ENCODE measurements at regions not wholly inside any gene's neighbourhood (a gene's known extent, or its start where the extent isn't known, plus 50 kb on each side); places are given as distances from the start of the nearest gene placed in this dataset.

DNA sequence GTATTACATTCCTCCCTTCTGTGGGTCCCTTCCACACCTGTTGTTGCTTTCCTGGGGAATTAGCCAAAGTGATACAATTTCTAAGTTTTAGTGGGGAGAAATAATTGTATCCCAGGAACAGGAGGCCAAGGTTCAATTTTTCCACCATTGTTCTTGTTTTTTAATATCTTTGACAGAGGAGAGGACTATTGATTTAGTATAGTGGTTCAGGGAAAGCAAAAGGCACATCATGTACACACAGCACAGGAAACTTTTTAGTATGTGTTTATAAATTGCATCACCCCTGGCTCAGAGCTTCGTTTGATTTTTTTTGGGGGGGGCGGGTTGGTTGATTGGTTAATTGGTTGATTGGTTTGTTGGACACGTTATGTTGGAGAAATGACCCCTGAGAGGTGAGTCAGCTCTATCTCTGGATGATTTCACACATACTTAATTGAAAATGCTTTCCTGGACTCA lies 431.6 kb downstream of the PID1 start:
- no peak overlapping the region for H2AFZ ChIP-seq (ENCODE audit: insufficient read depth, low read length, poor library complexity)
- H3K36me3 ChIP-seq (ENCODE audit: control insufficient read depth in 1 of 2, insufficient read depth in 2 of 2, low read length in 2 of 2): no peaks in the 10 kb centered on the region
- H3K4me2 ChIP-seq (ENCODE audit: low read length): no peak overlapping the region
- no peak overlapping the region for H2BK12ac ChIP-seq (ENCODE audit: low read length)
- no peak overlapping the region for H2AK5ac ChIP-seq (ENCODE audit: low read length)
- H3K79me2 ChIP-seq (ENCODE audit: control insufficient read depth, insufficient read depth, low read length, poor library complexity): no peaks in the 10 kb centered on the region
- no peak overlapping the region for H4K12ac ChIP-seq (ENCODE audit: low read depth, low read length)
- no peak overlapping the region for H4K8ac ChIP-seq (ENCODE audit: low read depth, low read length)
- H3K9me3 ChIP-seq (ENCODE audit: insufficient read depth, low read depth, low read length): no peaks in the 10 kb centered on the region
- H3K4ac ChIP-seq (ENCODE audit: low read depth, low read length): no peak overlapping the region
- H3K9ac ChIP-seq (ENCODE audit: low read length): no peak overlapping the region
- no peak overlapping the region for H3K18ac ChIP-seq (ENCODE audit: low read length)
- H2BK120ac ChIP-seq (ENCODE audit: insufficient read depth, low read length, poor library complexity): no peak overlapping the region
- no peak overlapping the region for H4K91ac ChIP-seq (ENCODE audit: low read depth, low read length)
- H3K14ac ChIP-seq (ENCODE audit: low read length): no peak overlapping the region
- no peak for DNase-seq
- no peaks in the 10 kb centered on the region for H3K27me3 ChIP-seq (ENCODE audit: insufficient read depth, low read length)
- H3K4me1 ChIP-seq (ENCODE audit: control insufficient read depth in 1 of 2, insufficient read depth in 2 of 2, low read length in 2 of 2): no peaks in the 10 kb centered on the region
- no peak overlapping the region for H3K23ac ChIP-seq (ENCODE audit: low read length)
- H3K79me1 ChIP-seq (ENCODE audit: low read length): no peaks in the 10 kb centered on the region
- no peak overlapping the region for H2BK5ac ChIP-seq (ENCODE audit: low read depth, low read length, poor library complexity)
- no peak overlapping the region for H3K4me3 ChIP-seq (ENCODE audit: low read depth, low read length)
- 100% methylated on average over 2 of the region's 3 CpGs for WGBS (ENCODE audit: extremely low coverage, insufficient coverage, insufficient read length)
- no peak overlapping the region for H3K27ac ChIP-seq (ENCODE audit: low read depth, low read length)

DNA sequence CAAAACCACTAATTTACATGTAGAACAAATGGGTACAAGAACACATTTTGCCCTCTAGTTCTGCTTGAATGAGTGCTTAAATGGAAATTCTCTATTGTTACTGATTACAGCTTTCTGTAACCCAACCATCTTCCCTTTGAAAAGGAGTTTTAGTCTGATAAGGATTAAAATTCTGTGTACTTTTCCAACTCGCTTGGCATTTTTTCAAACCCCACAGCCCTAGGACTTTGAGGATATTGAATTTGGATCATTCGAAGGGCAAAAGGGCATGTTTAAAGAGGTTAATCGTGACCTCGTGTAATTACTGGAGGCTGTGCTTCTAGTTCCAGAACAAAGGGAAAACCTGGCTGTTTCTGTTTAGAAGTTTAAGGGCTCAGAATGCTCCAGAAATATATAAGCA lies 432.3 kb downstream of the PID1 start:
- no peaks in the 10 kb centered on the region for H3K79me1 ChIP-seq (ENCODE audit: low read length)
- H4K91ac ChIP-seq (ENCODE audit: low read depth, low read length): no peak overlapping the region
- no peak overlapping the region for H3K4ac ChIP-seq (ENCODE audit: low read depth, low read length)
- H3K4me3 ChIP-seq (ENCODE audit: low read depth, low read length): no peak overlapping the region
- H3K4me1 ChIP-seq (ENCODE audit: control insufficient read depth in 1 of 2, insufficient read depth in 2 of 2, low read length in 2 of 2): no peaks in the 10 kb centered on the region
- no peak overlapping the region for H2BK5ac ChIP-seq (ENCODE audit: low read depth, low read length, poor library complexity)
- no peak overlapping the region for H4K8ac ChIP-seq (ENCODE audit: low read depth, low read length)
- H3K36me3 ChIP-seq (ENCODE audit: control insufficient read depth in 1 of 2, insufficient read depth in 2 of 2, low read length in 2 of 2): no peaks in the 10 kb centered on the region
- no peak overlapping the region for H3K14ac ChIP-seq (ENCODE audit: low read length)
- H3K9ac ChIP-seq (ENCODE audit: low read length): no peak overlapping the region
- H2BK12ac ChIP-seq (ENCODE audit: low read length): no peak overlapping the region
- DNase-seq: no peak
- no CpG with 5 or more reads among the region's 4 CpGs for WGBS (ENCODE audit: extremely low coverage, insufficient coverage, insufficient read length)
- H3K27me3 ChIP-seq (ENCODE audit: insufficient read depth, low read length): no peaks in the 10 kb centered on the region
- no peak overlapping the region for H3K4me2 ChIP-seq (ENCODE audit: low read length)
- H3K9me3 ChIP-seq (ENCODE audit: insufficient read depth, low read depth, low read length): no peaks in the 10 kb centered on the region
- H2AK5ac ChIP-seq (ENCODE audit: low read length): no peak overlapping the region
- no peak overlapping the region for H3K18ac ChIP-seq (ENCODE audit: low read length)
- H3K27ac ChIP-seq (ENCODE audit: low read depth, low read length): no peak overlapping the region
- H4K12ac ChIP-seq (ENCODE audit: low read depth, low read length): no peak overlapping the region
- H3K23ac ChIP-seq (ENCODE audit: low read length): no peak overlapping the region
- H2BK120ac ChIP-seq (ENCODE audit: insufficient read depth, low read length, poor library complexity): no peak overlapping the region
- no peak overlapping the region for H2AFZ ChIP-seq (ENCODE audit: insufficient read depth, low read length, poor library complexity)
- H3K79me2 ChIP-seq (ENCODE audit: control insufficient read depth, insufficient read depth, low read length, poor library complexity): no peaks in the 10 kb centered on the region

DNA sequence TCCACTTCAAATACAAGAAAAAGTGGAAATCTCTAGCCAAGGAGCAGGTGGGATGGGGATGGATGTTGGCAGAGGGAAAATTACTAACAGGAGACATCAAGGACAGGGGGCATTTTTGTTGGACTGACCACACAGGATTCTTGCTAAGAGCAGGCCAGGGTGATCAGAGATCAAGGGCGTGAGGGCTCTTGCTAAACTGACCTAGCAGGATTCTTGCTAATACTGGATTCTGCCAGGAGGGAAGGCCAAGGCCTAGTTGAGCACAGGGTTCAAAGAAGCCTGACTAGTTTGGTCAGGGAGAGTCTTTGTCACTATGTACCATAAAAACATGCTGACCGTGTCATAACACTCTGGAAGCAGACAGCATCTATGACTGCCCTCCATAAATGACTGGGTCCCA lies 442.7 kb downstream of the PID1 start:
- H3K4ac ChIP-seq (ENCODE audit: low read depth, low read length): no peak overlapping the region
- H3K27ac ChIP-seq (ENCODE audit: low read depth, low read length): no peak overlapping the region
- H3K4me1 ChIP-seq (ENCODE audit: control insufficient read depth in 1 of 2, insufficient read depth in 2 of 2, low read length in 2 of 2): peaks cover 7 to 12% of the 10 kb centered on the region in 2 experiments
- no peak overlapping the region for H3K23ac ChIP-seq (ENCODE audit: low read length)
- H4K91ac ChIP-seq (ENCODE audit: low read depth, low read length): no peak overlapping the region
- no peaks in the 10 kb centered on the region for H3K27me3 ChIP-seq (ENCODE audit: insufficient read depth, low read length)
- H2AK5ac ChIP-seq (ENCODE audit: low read length): no peak overlapping the region
- no peak overlapping the region for H4K12ac ChIP-seq (ENCODE audit: low read depth, low read length)
- no peaks in the 10 kb centered on the region for H3K36me3 ChIP-seq (ENCODE audit: control insufficient read depth in 1 of 2, insufficient read depth in 2 of 2, low read length in 2 of 2)
- no peak overlapping the region for H2BK5ac ChIP-seq (ENCODE audit: low read depth, low read length, poor library complexity)
- no peak overlapping the region for H3K4me2 ChIP-seq (ENCODE audit: low read length)
- no peaks in the 10 kb centered on the region for H3K79me2 ChIP-seq (ENCODE audit: control insufficient read depth, insufficient read depth, low read length, poor library complexity)
- no peak overlapping the region for H3K14ac ChIP-seq (ENCODE audit: low read length)
- peaks cover 10% of the 10 kb centered on the region for H3K79me1 ChIP-seq (ENCODE audit: low read length)
- H3K9me3 ChIP-seq (ENCODE audit: insufficient read depth, low read depth, low read length): no peaks in the 10 kb centered on the region
- WGBS (ENCODE audit: extremely low coverage, insufficient coverage, insufficient read length): no CpG with 5 or more reads among the region's 2 CpGs
- DNase-seq: peak; percentile 90 to 91
- H2BK120ac ChIP-seq (ENCODE audit: insufficient read depth, low read length, poor library complexity): no peak overlapping the region
- no peak overlapping the region for H3K4me3 ChIP-seq (ENCODE audit: low read depth, low read length)
- no peak overlapping the region for H3K9ac ChIP-seq (ENCODE audit: low read length)
- H4K8ac ChIP-seq (ENCODE audit: low read depth, low read length): no peak overlapping the region
- H2BK12ac ChIP-seq (ENCODE audit: low read length): no peak overlapping the region
- no peak overlapping the region for H2AFZ ChIP-seq (ENCODE audit: insufficient read depth, low read length, poor library complexity)
- no peak overlapping the region for H3K18ac ChIP-seq (ENCODE audit: low read length)

DNA sequence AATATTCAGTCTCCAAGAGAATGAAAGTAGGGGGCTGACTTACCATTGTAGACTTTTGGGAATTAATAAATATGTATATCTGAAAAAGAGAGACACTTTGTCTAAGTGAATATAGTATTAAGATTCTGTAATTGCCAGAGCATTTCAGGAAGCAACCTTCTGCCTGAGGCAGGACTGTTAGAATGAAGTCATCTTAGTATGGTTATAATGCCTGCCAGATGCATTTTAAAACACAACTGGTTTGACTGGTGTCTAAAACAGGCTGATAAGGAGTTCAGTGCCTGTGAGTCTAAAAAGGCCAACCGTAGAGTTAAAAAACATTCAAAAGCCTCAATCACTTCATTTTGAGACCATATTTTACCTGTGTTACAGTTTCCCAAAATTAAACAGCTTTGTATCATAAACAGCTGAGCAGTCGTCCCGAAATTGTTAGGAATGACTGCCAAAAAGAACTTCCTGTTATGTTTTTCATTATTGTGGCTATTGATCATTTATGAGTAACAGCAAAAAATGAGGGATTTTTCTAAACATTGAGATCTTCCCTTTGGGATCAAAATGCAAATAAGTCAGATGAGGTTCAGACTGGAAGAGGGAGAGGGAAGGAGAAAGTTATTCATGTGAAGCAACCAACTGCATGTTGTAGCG lies 443.9 kb downstream of the PID1 start:
- Histone ChIP-seq H3K27me3 (ENCODE audit: insufficient read depth, low read length) (no peaks in the 10 kb centered on the region), H2BK12ac (ENCODE audit: low read length) (no peak overlapping the region), H2BK5ac (ENCODE audit: low read depth, low read length, poor library complexity) (no peak overlapping the region), H3K4ac (ENCODE audit: low read depth, low read length) (no peak overlapping the region), H3K4me3 (ENCODE audit: low read depth, low read length) (no peak overlapping the region), H4K91ac (ENCODE audit: low read depth, low read length) (no peak overlapping the region), H3K4me1 (ENCODE audit: control insufficient read depth in 1 of 2, insufficient read depth in 2 of 2, low read length in 2 of 2) (peaks cover 7 to 12% of the 10 kb centered on the region in 2 experiments), H3K18ac (ENCODE audit: low read length) (no peak overlapping the region), H3K27ac (ENCODE audit: low read depth, low read length) (peak overlapping the region; percentile 64), H2AFZ (ENCODE audit: insufficient read depth, low read length, poor library complexity) (no peak overlapping the region), H3K4me2 (ENCODE audit: low read length) (no peak overlapping the region), H2BK120ac (ENCODE audit: insufficient read depth, low read length, poor library complexity) (peak overlapping the region; percentile 31), H4K8ac (ENCODE audit: low read depth, low read length) (no peak overlapping the region), H3K14ac (ENCODE audit: low read length) (no peak overlapping the region), H2AK5ac (ENCODE audit: low read length) (no peak overlapping the region), H3K79me1 (ENCODE audit: low read length) (peaks cover 10% of the 10 kb centered on the region), H4K12ac (ENCODE audit: low read depth, low read length) (no peak overlapping the region), H3K9ac (ENCODE audit: low read length) (no peak overlapping the region), H3K23ac (ENCODE audit: low read length) (no peak overlapping the region), H3K9me3 (ENCODE audit: insufficient read depth, low read depth, low read length) (no peaks in the 10 kb centered on the region), H3K79me2 (ENCODE audit: control insufficient read depth, insufficient read depth, low read length, poor library complexity) (no peaks in the 10 kb centered on the region), H3K36me3 (ENCODE audit: control insufficient read depth in 1 of 2, insufficient read depth in 2 of 2, low read length in 2 of 2) (no peaks in the 10 kb centered on the region)
- WGBS (ENCODE audit: extremely low coverage, insufficient coverage, insufficient read length): no CpG with 5 or more reads among the region's 4 CpGs
- DNase-seq: peak; percentile 71 to 90

Data from trophoblast cell (in vitro differentiated cells and primary cell).